ENCODE measurements at regions not wholly inside any gene's neighbourhood (a gene's known extent, or its start where the extent isn't known, plus 50 kb on each side); places are given as distances from the start of the nearest gene placed in this dataset.
A peak's percentile ranks its signal among the peaks of the same experiment; 100 is the strongest.

DNA sequence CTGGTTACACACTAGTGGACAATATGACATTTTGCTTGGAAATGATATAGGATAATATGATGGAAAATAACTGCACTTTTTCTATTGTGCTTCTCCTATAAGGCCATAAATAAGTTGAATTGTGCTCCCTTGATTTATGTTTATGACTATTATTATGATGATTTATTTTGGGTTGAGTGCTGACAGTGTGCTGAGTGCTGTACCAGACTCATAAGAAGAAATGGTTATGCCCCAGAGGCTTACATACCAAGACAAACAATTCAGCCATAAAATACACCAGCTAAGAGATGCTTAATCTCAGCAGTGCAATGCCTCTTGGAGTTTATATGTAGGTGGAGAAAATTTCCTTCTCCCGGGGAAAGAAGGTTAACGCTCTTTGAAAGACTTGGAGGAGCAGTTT, 199.8 kb upstream of the NOCT start:
- WGBS, 2 donors = 76 to 91% methylated on average over 2 of the region's 2 CpGs
- no peaks in the 10 kb centered on the region for H3K36me3 ChIP-seq (ENCODE audit: control insufficient read depth in 4 of 4, insufficient read depth in 4 of 4, low read length in 4 of 4)
- TF ChIP-seq, protein P1, sequence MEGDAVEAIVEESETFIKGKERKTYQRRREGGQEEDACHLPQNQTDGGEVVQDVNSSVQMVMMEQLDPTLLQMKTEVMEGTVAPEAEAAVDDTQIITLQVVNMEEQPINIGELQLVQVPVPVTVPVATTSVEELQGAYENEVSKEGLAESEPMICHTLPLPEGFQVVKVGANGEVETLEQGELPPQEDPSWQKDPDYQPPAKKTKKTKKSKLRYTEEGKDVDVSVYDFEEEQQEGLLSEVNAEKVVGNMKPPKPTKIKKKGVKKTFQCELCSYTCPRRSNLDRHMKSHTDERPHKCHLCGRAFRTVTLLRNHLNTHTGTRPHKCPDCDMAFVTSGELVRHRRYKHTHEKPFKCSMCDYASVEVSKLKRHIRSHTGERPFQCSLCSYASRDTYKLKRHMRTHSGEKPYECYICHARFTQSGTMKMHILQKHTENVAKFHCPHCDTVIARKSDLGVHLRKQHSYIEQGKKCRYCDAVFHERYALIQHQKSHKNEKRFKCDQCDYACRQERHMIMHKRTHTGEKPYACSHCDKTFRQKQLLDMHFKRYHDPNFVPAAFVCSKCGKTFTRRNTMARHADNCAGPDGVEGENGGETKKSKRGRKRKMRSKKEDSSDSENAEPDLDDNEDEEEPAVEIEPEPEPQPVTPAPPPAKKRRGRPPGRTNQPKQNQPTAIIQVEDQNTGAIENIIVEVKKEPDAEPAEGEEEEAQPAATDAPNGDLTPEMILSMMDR (IDR thresholded peaks at IDR 0.05; ENCODE audit: control extremely low read depth, extremely low read depth) = no peak
- peaks cover 0 to 1% (median 0%) of the 10 kb centered on the region in 4 donors for H3K9me3 ChIP-seq (ENCODE audit: control insufficient read depth in 4 of 4, insufficient read depth in 3 of 4, low read length in 3 of 4)
- no peak overlapping the region for H3K9ac ChIP-seq (ENCODE audit: insufficient read depth in 1 of 2, low read length in 2 of 2)
- ATAC-seq (ENCODE audit: insufficient read depth, low FRiP score) (no peak), DNase-seq (no peak)
- H3K27me3 ChIP-seq (ENCODE audit: control insufficient read depth in 3 of 3, insufficient read depth in 3 of 3, low read length in 2 of 3) = no peaks in the 10 kb centered on the region
- no peak overlapping the region for H3K27ac ChIP-seq (ENCODE audit: low read depth in 1 of 2, low read length in 1 of 2)
- no peak overlapping the region for H3K4me3 ChIP-seq
- no peaks in the 10 kb centered on the region for H3K4me1 ChIP-seq (ENCODE audit: control insufficient read depth in 5 of 5, insufficient read depth in 5 of 5, low read length in 5 of 5)

DNA sequence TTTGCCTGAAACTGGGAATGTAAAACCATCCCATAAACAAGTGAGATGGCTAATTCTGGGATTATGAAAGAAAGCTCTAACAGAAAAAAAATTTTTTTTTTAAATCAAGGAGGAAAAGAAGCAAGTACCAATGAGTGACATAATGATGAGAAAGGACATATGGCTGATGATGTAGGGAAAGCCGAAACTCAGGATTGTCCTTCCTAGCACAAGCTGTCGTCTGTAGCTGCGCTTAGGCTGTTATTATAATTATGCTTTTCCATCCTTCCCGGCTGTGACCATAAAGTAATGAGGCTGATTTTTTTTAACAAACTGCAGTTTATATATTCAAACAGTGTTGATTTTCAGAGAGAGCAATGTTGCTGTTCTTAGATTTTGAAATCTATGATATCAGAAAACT, 209.8 kb upstream of the NOCT start:
- TF ChIP-seq, protein P1 (IDR thresholded peaks at IDR 0.05; ENCODE audit: control extremely low read depth, extremely low read depth) = no peak
- no peak for DNase-seq
- H3K9me3 ChIP-seq (ENCODE audit: control insufficient read depth in 4 of 4, insufficient read depth in 3 of 4, low read length in 3 of 4) = no peaks in the 10 kb centered on the region
- no peaks in the 10 kb centered on the region for H3K27me3 ChIP-seq (ENCODE audit: control insufficient read depth in 3 of 3, insufficient read depth in 3 of 3, low read length in 2 of 3)
- ATAC-seq (ENCODE audit: insufficient read depth, low FRiP score) = no peak
- no peaks in the 10 kb centered on the region for H3K36me3 ChIP-seq (ENCODE audit: control insufficient read depth in 4 of 4, insufficient read depth in 4 of 4, low read length in 4 of 4)
- H3K4me3 ChIP-seq = no peak overlapping the region
- no peak overlapping the region for H3K27ac ChIP-seq (ENCODE audit: low read depth in 1 of 2, low read length in 1 of 2)
- WGBS, 2 donors = 74 to 91% methylated on average over 4 of the region's 4 CpGs
- peaks cover 0 to 12% (median 8%) of the 10 kb centered on the region in 5 donors for H3K4me1 ChIP-seq (ENCODE audit: control insufficient read depth in 5 of 5, insufficient read depth in 5 of 5, low read length in 5 of 5)
- H3K9ac ChIP-seq (ENCODE audit: insufficient read depth in 1 of 2, low read length in 2 of 2) = no peak overlapping the region

DNA sequence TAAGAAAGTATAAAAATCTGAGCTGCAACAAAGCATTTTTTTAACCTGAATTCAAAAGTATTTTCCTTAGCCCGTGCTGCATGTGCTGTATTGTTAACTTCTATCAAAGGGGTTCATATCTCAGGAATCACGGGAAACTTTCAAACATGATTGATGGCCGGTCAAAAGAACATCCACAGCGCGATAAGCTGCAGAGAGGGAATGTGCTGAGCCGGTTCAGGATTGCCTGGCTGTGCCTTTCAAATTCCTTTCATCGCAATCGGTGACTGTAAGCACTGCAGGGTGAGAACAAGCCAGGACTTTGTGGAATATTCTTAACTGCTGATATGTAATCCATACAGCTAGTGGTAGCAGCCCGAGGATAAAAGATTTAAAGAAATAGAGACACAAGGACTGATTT, 210.9 kb upstream of the NOCT start:
- peaks cover 0 to 18% (median 8%) of the 10 kb centered on the region in 5 donors for H3K4me1 ChIP-seq (ENCODE audit: control insufficient read depth in 5 of 5, insufficient read depth in 5 of 5, low read length in 5 of 5)
- H3K9me3 ChIP-seq (ENCODE audit: control insufficient read depth in 4 of 4, insufficient read depth in 3 of 4, low read length in 3 of 4) = no peaks in the 10 kb centered on the region
- ATAC-seq (ENCODE audit: insufficient read depth, low FRiP score) (no peak), DNase-seq (peak in 2 of 3 donors; percentile 17 to 23)
- H3K9ac ChIP-seq (ENCODE audit: insufficient read depth in 1 of 2, low read length in 2 of 2) = no peak overlapping the region
- no peak overlapping the region for H3K27ac ChIP-seq (ENCODE audit: low read depth in 1 of 2, low read length in 1 of 2)
- H3K27me3 ChIP-seq (ENCODE audit: control insufficient read depth in 3 of 3, insufficient read depth in 3 of 3, low read length in 2 of 3) = no peaks in the 10 kb centered on the region
- WGBS, 2 donors = 11 to 16% methylated on average over 9 of the region's 9 CpGs
- TF ChIP-seq, protein P1 (IDR thresholded peaks at IDR 0.05; ENCODE audit: control extremely low read depth, extremely low read depth) = no peak
- no peak overlapping the region for H3K4me3 ChIP-seq
- no peaks in the 10 kb centered on the region for H3K36me3 ChIP-seq (ENCODE audit: control insufficient read depth in 4 of 4, insufficient read depth in 4 of 4, low read length in 4 of 4)

DNA sequence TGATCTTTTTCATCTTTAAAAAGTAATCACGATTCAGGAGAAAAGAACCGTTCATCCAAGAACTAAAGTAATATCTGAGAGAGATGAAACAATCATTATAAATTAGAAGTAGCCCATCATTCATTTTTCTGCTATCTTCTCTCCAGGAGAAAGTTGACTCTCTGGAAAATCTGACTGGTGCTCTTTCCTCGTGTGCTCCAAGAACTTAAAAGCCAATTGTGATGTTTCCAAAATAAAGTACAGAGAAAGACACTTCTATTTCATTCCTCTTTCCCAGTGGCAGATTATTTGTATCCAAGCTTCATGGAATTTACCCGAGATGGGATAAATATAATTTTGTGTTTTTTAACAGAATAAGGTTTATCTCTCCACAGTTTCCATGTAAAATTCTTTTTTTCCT, 212.5 kb upstream of the NOCT start:
- Histone ChIP-seq H3K9me3 (ENCODE audit: control insufficient read depth in 4 of 4, insufficient read depth in 3 of 4, low read length in 3 of 4) (no peaks in the 10 kb centered on the region), H3K36me3 (ENCODE audit: control insufficient read depth in 4 of 4, insufficient read depth in 4 of 4, low read length in 4 of 4) (no peaks in the 10 kb centered on the region), H3K27ac (ENCODE audit: low read depth in 1 of 2, low read length in 1 of 2) (no peak overlapping the region), H3K27me3 (ENCODE audit: control insufficient read depth in 3 of 3, insufficient read depth in 3 of 3, low read length in 2 of 3) (no peaks in the 10 kb centered on the region), H3K4me3 (no peak overlapping the region), H3K9ac (ENCODE audit: insufficient read depth in 1 of 2, low read length in 2 of 2) (no peak overlapping the region), H3K4me1 (ENCODE audit: control insufficient read depth in 5 of 5, insufficient read depth in 5 of 5, low read length in 5 of 5) (peaks cover 0 to 18% (median 8%) of the 10 kb centered on the region in 5 donors)
- 82 to 86% methylated on average over 4 of the region's 4 CpGs for WGBS, 2 donors
- ATAC-seq (ENCODE audit: insufficient read depth, low FRiP score) = no peak
- no peak for DNase-seq
- TF ChIP-seq, protein P1 (IDR thresholded peaks at IDR 0.05; ENCODE audit: control extremely low read depth, extremely low read depth) = no peak
